ENCODE measurements at regions not wholly inside any gene's neighbourhood (a gene's known extent, or its start where the extent isn't known, plus 50 kb on each side); places are given as distances from the start of the nearest gene placed in this dataset.

DNA sequence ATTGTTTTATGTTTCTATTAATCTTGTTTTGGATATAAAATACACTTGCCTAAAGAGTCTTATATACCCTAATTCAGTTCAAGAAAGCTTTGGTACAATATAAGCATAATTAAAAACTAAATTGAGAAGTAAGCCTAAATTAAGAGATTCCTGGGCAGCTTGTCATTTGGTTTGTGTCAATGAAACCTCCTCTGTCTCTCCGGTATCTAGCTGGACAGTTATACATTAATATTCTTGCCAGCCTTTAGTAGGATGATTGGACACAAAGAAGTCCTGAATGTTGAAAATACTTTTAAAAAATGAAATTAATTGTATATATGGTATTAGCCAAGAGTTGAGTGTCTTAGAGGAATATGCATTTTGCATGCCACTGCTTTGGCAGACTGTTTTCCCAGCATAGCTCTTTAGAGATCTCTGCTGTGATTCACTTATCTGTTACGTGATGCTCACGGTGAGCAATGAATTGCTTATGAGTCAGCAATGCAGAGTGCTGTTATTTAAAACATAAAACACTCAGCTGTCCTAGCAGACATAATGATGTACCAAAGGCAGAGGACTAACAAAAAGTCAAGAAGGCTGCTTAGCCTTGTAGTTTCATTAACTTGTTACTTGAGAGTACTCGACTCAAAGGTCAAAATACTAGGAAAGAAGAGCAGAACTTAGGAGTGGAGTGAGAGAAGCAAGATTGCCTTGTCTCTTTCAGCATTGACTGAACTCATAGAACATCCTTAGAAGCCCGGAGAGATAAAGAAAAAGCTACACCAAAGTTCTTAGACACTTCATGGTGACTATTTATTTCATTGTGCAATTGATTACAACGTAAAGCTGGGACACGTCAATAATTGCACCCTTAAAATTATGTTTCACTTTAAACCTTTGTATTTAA lies 1296.1 kb upstream of the PCDH7 start:
- DNase-seq = no peak

GRCh38 chr4:29453303-29453820 lies 1266.8 kb upstream of the PCDH7 start:
- no peak for DNase-seq

- DNase-seq = no peak
Measured at GRCh38 chr4:29459926-29460325, 1260.2 kb upstream of the PCDH7 start.

GRCh38 chr4:29467044-29467717 lies 1253.0 kb upstream of the PCDH7 start:
- DNase-seq = no peak
